Fibroblast of mammary gland (primary cell): ENCODE measurements at regions not wholly inside any gene's neighbourhood (a gene's known extent, or its start where the extent isn't known, plus 50 kb on each side); places are given as distances from the start of the nearest gene placed in this dataset.

Source experiments
- DNase-seq: peaks from one replicate; pipeline ENCODE4 v3.0.0-alpha.2; 2010; ENCODE audit warnings: low read depth
- H3K4me3 ChIP-seq: 2 replicates; pipeline ENCODE4 v1.5.1; 2011; ENCODE audit warnings: low read depth, mild to moderate bottlenecking, low read length, moderate library complexity; ENCODE audit not compliant: control insufficient read depth
- CTCF ChIP-seq: conservative IDR thresholded peaks from 2 replicates; pipeline ENCODE4 v1.5.1; 2011; ENCODE audit warnings: low read depth, low read length, inconsistent platforms; ENCODE audit not compliant: control insufficient read depth, insufficient read depth

GRCh38 chr2:24418166-24418841 lies 58.0 kb upstream of the ITSN2 start:
- no peak for DNase-seq
- H3K4me3 ChIP-seq, result no peak overlapping the region
- no peak for TF ChIP-seq CTCF

GRCh38 chr2:24412812-24413211 lies 52.5 kb upstream of the ITSN2 start:
- H3K4me3 ChIP-seq, result no peak overlapping the region
- DNase-seq, result no peak
- TF ChIP-seq CTCF, result no peak

- no peak overlapping the region for H3K4me3 ChIP-seq
- no peak for TF ChIP-seq CTCF
- no peak for DNase-seq
These were observed 51.3 kb upstream of the ITSN2 start for GRCh38 chr2:24411488-24412151.

- no peak overlapping the region for H3K4me3 ChIP-seq
- no peak for TF ChIP-seq CTCF
- DNase-seq, result no peak
These were observed 50.6 kb upstream of the ITSN2 start for GRCh38 chr2:24410976-24411375.

- H3K4me3 ChIP-seq, result no peak overlapping the region
- TF ChIP-seq CTCF, result peak; percentile 92
- DNase-seq, result peak; percentile 73
These were observed 49.6 kb upstream of the ITSN2 start for GRCh38 chr2:24409700-24410556.
